GM12878 (cell line): ENCODE measurements at regions not wholly inside any gene's neighbourhood (a gene's known extent, or its start where the extent isn't known, plus 50 kb on each side); places are given as distances from the start of the nearest gene placed in this dataset.

ENCODE experiments used
- ATAC-seq: fragments of 200-7000 bp; cut with Tn5 transposase; 3 replicates; pipeline ENCODE4 v1.9.1; 2020; ENCODE audit warnings: mild to moderate bottlenecking, moderate library complexity
- BruUV-seq: library from RNA; stranded (reverse); fragments of 400-500 nt; replicated peaks from 2 replicates; lab custom pipeline; 2021; lab: Mats Ljungman, UMichigan
- CTCF ChIA-PET: fragments of 300-600 bp; sonication (Branson Sonifier 250); formaldehyde crosslinking; extraction: SDS; loops from one replicate; lab custom pipeline; 2021; ENCODE audit warnings: inconsistent platforms; lab: Yijun Ruan, JAX
- POLR2A ChIA-PET: fragments of 350-600 bp; formaldehyde crosslinking; extraction: SDS; loops from one replicate; lab custom pipeline; 2021; ENCODE audit warnings: inconsistent platforms; lab: Charles Lee
- RAD21 ChIA-PET: fragments of 300-600 bp; sonication (Branson Sonifier 250); formaldehyde crosslinking; loops from one replicate; lab custom pipeline; 2023; ENCODE audit warnings: antibody characterized with exemption; ENCODE audit not compliant: unreplicated experiment; lab: Charles Lee
- SMC1A ChIA-PET: fragments of 300-600 bp; sonication (Branson Sonifier 250); formaldehyde crosslinking; loops from one replicate; lab custom pipeline; 2023; ENCODE audit not compliant: unreplicated experiment, uncharacterized antibody; lab: Charles Lee
- DNase-seq: peaks from one replicate; pipeline ENCODE4 v3.0.0-alpha.2; 2011; ENCODE audit warnings: low read depth, low spot score
- FAIRE-seq: peaks from 3 replicates; lab custom pipeline; 2011; peaks lifted over from hg19 to GRCh38; lab: Jason Lieb, UNC
- H2AFZ ChIP-seq: 2 replicates; pipeline ENCODE4 v1.6.0; 2011; ENCODE audit warnings: low read depth, low read length, control low read depth; ENCODE audit not compliant: control insufficient read depth
- H3K27ac ChIP-seq: 2 replicates; pipeline ENCODE4 v1.5.1; 2011; ENCODE audit warnings: control low read depth; ENCODE audit not compliant: control insufficient read depth, insufficient read depth
- H3K27me3 ChIP-seq, 2 experiments: replicated peaks in 1 of 2; 2 replicates each; pipeline versions ENCODE4 v1.6.0 to v1.6.1; 2011; ENCODE audit warnings: low read length in 1 of 2; ENCODE audit not compliant: control insufficient read depth in 2 of 2, insufficient read depth in 2 of 2
- H3K36me3 ChIP-seq, 2 experiments: 2 replicates each; pipeline ENCODE4 v1.5.1; 2011; ENCODE audit warnings: low read length in 1 of 2; ENCODE audit not compliant: control insufficient read depth in 2 of 2, insufficient read depth in 2 of 2
- H3K4me1 ChIP-seq: 2 replicates; pipeline ENCODE4 v1.6.1; 2011; ENCODE audit warnings: mild to moderate bottlenecking, low read length, moderate library complexity, mixed read lengths; ENCODE audit not compliant: control insufficient read depth, insufficient read depth
- H3K4me2 ChIP-seq: 2 replicates; pipeline ENCODE4 v1.6.0; 2011; ENCODE audit warnings: control low read depth; ENCODE audit not compliant: control insufficient read depth, insufficient read depth
- H3K4me3 ChIP-seq: fragments of 200-600 bp; sonication (generic); 2 replicates; pipeline ENCODE4 v1.5.1; 2016
- H3K79me2 ChIP-seq: 2 replicates; pipeline ENCODE4 v1.6.0; 2011; ENCODE audit warnings: low read length; ENCODE audit not compliant: control insufficient read depth, insufficient read depth
- H3K9ac ChIP-seq: 2 replicates; pipeline ENCODE4 v1.8.0; 2011; ENCODE audit warnings: low read length, control low read depth, mixed read lengths; ENCODE audit not compliant: control insufficient read depth, insufficient read depth
- H3K9me3 ChIP-seq: replicated peaks from 3 replicates; pipeline ENCODE4 v1.5.1; 2011; ENCODE audit warnings: mild to moderate bottlenecking, low read length; ENCODE audit not compliant: control insufficient read depth, insufficient read depth
- H4K20me1 ChIP-seq: 2 replicates; pipeline ENCODE4 v1.6.0; 2011; ENCODE audit not compliant: control insufficient read depth, insufficient read depth
- CTCF ChIP-seq, 3 experiments: IDR thresholded peaks in 2 of 3; conservative IDR thresholded peaks in 1 of 3; 2 replicates each; pipeline ENCODE4 v1.5.1; 2011; ENCODE audit warnings: low read depth in 3 of 3, low read length in 3 of 3, mild to moderate bottlenecking in 3 of 3, control low read depth in 2 of 3, moderate library complexity in 2 of 3, inconsistent platforms in 1 of 3, mixed read lengths in 1 of 3; ENCODE audit not compliant: control insufficient read depth in 2 of 3, insufficient read depth in 1 of 3; ENCODE audit errors: extremely low read depth in 1 of 3
- HCFC1 ChIP-seq: fragments of 150-350 bp; IDR thresholded peaks from 2 replicates; pipeline ENCODE4 v1.6.1; 2014; ENCODE audit warnings: low read length
- HDAC6 ChIP-seq: fragments of 200-600 bp; sonication (generic); IDR thresholded peaks from one replicate; pipeline ENCODE4 v1.8.0; 2017; ENCODE audit warnings: antibody characterized with exemption; ENCODE audit not compliant: unreplicated experiment
- KDM1A ChIP-seq: fragments of 200-600 bp; sonication (generic); IDR thresholded peaks from 2 replicates; pipeline ENCODE4 v1.6.1; 2016; ENCODE audit warnings: borderline replicate concordance
- MYB ChIP-seq: fragments of 150-350 bp; IDR thresholded peaks from 2 replicates; pipeline ENCODE4 v1.6.1; 2014; ENCODE audit warnings: mild to moderate bottlenecking, low read depth, low read length, borderline replicate concordance
- MYC ChIP-seq: IDR thresholded peaks from 2 replicates; pipeline ENCODE4 v1.6.1; 2011; ENCODE audit warnings: mild to moderate bottlenecking, low read length, moderate library complexity, inconsistent platforms; ENCODE audit not compliant: insufficient read depth, insufficient replicate concordance, insufficient read length, severe bottlenecking
- NBN ChIP-seq: fragments of 450-650 bp; IDR thresholded peaks from 2 replicates; pipeline ENCODE4 v1.6.1; 2016
- NFYA ChIP-seq: IDR thresholded peaks from 2 replicates; pipeline ENCODE4 v1.6.1; 2011; ENCODE audit warnings: low read depth, mild to moderate bottlenecking, low read length, improper control_type of control experiment, borderline replicate concordance
- POLR2A ChIP-seq: IDR thresholded peaks from 2 replicates; pipeline ENCODE4 v1.6.1; 2011; ENCODE audit warnings: low read depth, mild to moderate bottlenecking, low read length
- RAD21 ChIP-seq: IDR thresholded peaks from 2 replicates; pipeline ENCODE4 v1.6.1; 2011; ENCODE audit warnings: mild to moderate bottlenecking, low read depth, low read length, moderate library complexity; ENCODE audit not compliant: insufficient read depth
- SKIL ChIP-seq: fragments of 450-650 bp; IDR thresholded peaks from 2 replicates; pipeline ENCODE4 v1.6.1; 2017; ENCODE audit warnings: mild to moderate bottlenecking, low read depth, inconsistent platforms; ENCODE audit not compliant: poor library complexity, severe bottlenecking
- SMARCA5 ChIP-seq: fragments of 450-650 bp; IDR thresholded peaks from 2 replicates; pipeline ENCODE4 v1.6.1; 2017; ENCODE audit warnings: mild to moderate bottlenecking
- ZNF274 ChIP-seq: IDR thresholded peaks from one replicate; pipeline ENCODE4 v1.8.0; 2011; ENCODE audit not compliant: insufficient read length, insufficient read depth
- in situ Hi-C: fragments of 300-500 bp; cut with MboI; formaldehyde crosslinking; loops from 9 replicates; pipeline ENCODE4 v1.14.3; 2018; ENCODE audit warnings: mixed read lengths
- intact Hi-C: fragments of 100-400 bp; cut with micrococcal nuclease; formaldehyde crosslinking; loops from one replicate; pipeline ENCODE4 v1.14.2; 2022; ENCODE audit not compliant: unreplicated experiment
- TF ChIP-seq, protein P1 (sequence below): fragments of 450-650 bp; IDR thresholded peaks from 2 replicates; pipeline ENCODE4 v1.6.1; 2017; ENCODE audit warnings: mild to moderate bottlenecking
- TF ChIP-seq, protein P2 (sequence below): fragments of 450-650 bp; formaldehyde crosslinking; IDR thresholded peaks from 2 replicates; pipeline ENCODE4 v1.4.0; 2022; ENCODE audit warnings: mild to moderate bottlenecking, moderate library complexity

DNA sequence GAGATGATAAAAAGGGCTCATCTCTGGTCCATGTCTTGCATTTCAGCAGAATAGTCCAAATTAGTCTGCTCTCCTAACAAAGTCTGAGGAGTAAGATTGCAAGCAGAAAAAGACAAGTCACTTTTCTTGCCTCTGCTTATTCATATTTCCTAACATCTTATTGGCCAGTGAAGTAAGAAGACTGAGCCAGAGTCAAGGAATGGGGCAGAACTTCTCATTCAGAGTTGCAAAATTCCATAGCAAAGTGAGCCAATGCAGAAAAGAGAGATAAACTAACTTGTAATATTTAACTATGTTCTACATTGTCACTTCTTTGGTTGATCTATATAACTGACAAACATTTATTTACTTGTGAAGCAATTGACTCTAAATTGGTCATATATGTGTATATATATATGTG, 2304.0 kb downstream of the ARAP2 start:
- H4K20me1 ChIP-seq, result no peaks in the 10 kb centered on the region
- H3K36me3 ChIP-seq, result no peaks in the 10 kb centered on the region
- H3K4me3 ChIP-seq, result no peak overlapping the region
- BruUV-seq, result no TSS peak
- SMC1A ChIA-PET, result no interaction called here
- H2AFZ ChIP-seq, result no peak overlapping the region
- RAD21 ChIA-PET, result no interaction called here
- intact Hi-C loops, result no loop called here
- H3K4me2 ChIP-seq, result no peak overlapping the region
- no peaks in the 10 kb centered on the region for H3K4me1 ChIP-seq
- H3K9me3 ChIP-seq, result no peaks in the 10 kb centered on the region
- CTCF ChIA-PET, result no interaction called here
- FAIRE-seq (no peak), ATAC-seq (no peak), DNase-seq (no peak)
- no peaks in the 10 kb centered on the region for H3K27me3 ChIP-seq
- no peaks in the 10 kb centered on the region for H3K79me2 ChIP-seq
- TF ChIP-seq, protein P1, sequence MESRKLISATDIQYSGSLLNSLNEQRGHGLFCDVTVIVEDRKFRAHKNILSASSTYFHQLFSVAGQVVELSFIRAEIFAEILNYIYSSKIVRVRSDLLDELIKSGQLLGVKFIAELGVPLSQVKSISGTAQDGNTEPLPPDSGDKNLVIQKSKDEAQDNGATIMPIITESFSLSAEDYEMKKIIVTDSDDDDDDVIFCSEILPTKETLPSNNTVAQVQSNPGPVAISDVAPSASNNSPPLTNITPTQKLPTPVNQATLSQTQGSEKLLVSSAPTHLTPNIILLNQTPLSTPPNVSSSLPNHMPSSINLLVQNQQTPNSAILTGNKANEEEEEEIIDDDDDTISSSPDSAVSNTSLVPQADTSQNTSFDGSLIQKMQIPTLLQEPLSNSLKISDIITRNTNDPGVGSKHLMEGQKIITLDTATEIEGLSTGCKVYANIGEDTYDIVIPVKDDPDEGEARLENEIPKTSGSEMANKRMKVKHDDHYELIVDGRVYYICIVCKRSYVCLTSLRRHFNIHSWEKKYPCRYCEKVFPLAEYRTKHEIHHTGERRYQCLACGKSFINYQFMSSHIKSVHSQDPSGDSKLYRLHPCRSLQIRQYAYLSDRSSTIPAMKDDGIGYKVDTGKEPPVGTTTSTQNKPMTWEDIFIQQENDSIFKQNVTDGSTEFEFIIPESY, result no peak
- no peak for TF ChIP-seq MYB
- TF ChIP-seq, protein P2, sequence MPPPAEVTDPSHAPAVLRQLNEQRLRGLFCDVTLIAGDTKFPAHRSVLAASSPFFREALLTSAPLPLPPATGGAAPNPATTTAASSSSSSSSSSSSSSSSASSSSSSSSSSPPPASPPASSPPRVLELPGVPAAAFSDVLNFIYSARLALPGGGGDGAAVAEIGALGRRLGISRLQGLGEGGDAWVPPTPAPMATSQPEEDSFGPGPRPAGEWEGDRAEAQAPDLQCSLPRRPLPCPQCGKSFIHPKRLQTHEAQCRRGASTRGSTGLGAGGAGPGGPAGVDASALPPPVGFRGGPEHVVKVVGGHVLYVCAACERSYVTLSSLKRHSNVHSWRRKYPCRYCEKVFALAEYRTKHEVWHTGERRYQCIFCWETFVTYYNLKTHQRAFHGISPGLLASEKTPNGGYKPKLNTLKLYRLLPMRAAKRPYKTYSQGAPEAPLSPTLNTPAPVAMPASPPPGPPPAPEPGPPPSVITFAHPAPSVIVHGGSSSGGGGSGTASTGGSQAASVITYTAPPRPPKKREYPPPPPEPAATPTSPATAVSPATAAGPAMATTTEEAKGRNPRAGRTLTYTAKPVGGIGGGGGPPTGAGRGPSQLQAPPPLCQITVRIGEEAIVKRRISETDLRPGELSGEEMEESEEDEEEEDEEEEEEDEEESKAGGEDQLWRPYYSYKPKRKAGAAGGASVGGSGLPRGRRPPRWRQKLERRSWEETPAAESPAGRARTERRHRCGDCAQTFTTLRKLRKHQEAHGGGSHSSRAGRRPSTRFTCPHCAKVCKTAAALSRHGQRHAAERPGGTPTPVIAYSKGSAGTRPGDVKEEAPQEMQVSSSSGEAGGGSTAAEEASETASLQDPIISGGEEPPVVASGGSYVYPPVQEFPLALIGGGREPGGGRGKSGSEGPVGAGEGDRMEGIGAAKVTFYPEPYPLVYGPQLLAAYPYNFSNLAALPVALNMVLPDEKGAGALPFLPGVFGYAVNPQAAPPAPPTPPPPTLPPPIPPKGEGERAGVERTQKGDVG (CRISPR knock-in tag), result no peak
- no peak for TF ChIP-seq RAD21
- no peak for TF ChIP-seq POLR2A
- TF ChIP-seq MYC, result no peak
- no peak for TF ChIP-seq SMARCA5
- TF ChIP-seq HDAC6, result no peak
- no peak for TF ChIP-seq ZNF274
- no peak for TF ChIP-seq SKIL
- TF ChIP-seq KDM1A, result no peak
- TF ChIP-seq HCFC1, result no peak
- TF ChIP-seq NBN, result no peak
- no peak for TF ChIP-seq CTCF (IDR thresholded peaks at IDR 0.05 in 2 of 3, conservative IDR thresholded peaks at IDR 0.05 in 1 of 3; ENCODE audit: control insufficient read depth in 2 of 3, extremely low read depth in 1 of 3, insufficient read depth in 1 of 3, low read depth in 3 of 3, low read length in 3 of 3)
- no peak for TF ChIP-seq NFYA
- POLR2A ChIA-PET, result no interaction called here
- no peak overlapping the region for H3K9ac ChIP-seq
- in situ Hi-C loops, result no loop called here
- H3K27ac ChIP-seq, result no peak overlapping the region
